ENCODE measurements at regions not wholly inside any gene's neighbourhood (a gene's known extent, or its start where the extent isn't known, plus 50 kb on each side); places are given as distances from the start of the nearest gene placed in this dataset.

- Histone ChIP-seq H3K9me3 (no peaks in the 10 kb centered on the region), H3K27me3 (replicated peaks in 1 of 2; ENCODE audit: control insufficient read depth in 2 of 2, extremely low read depth in 1 of 2, insufficient read depth in 2 of 2, low read length in 1 of 2) (no peaks in the 10 kb centered on the region), H3K4me1 (ENCODE audit: control insufficient read depth in 1 of 2, extremely low read depth in 1 of 2, insufficient read depth in 2 of 2, low read length in 2 of 2) (no peaks in the 10 kb centered on the region), H3K4me3 (ENCODE audit: control insufficient read depth in 1 of 2, extremely low read depth in 1 of 2, low read length in 1 of 2) (no peak overlapping the region), H3K27ac (ENCODE audit: low read length) (no peak overlapping the region), H3K36me3 (ENCODE audit: control insufficient read depth in 2 of 2, extremely low read depth in 1 of 2, insufficient read depth in 1 of 2, low read length in 1 of 2) (no peaks in the 10 kb centered on the region)
- H3K36me3 Mint-ChIP-seq = no peaks in the 10 kb centered on the region
- no CpG with 5 or more reads among the region's 3 CpGs for WGBS (ENCODE audit: insufficient coverage)
- no peak overlapping the region for H3K4me3 Mint-ChIP-seq
- H3K27ac Mint-ChIP-seq = no peak overlapping the region
- CTCF ChIA-PET = no interaction called here
- H3K4me1 Mint-ChIP-seq = no peaks in the 10 kb centered on the region
- no peaks in the 10 kb centered on the region for H3K27me3 Mint-ChIP-seq
- no peak for DNase-seq
- POLR2A ChIA-PET = no interaction called here
- no peak for ATAC-seq (replicated peaks in 1 of 4)
- peaks cover 0 to 4% (median 0%) of the 10 kb centered on the region in 3 donors for H3K9me3 Mint-ChIP-seq
These were observed 368.5 kb downstream of the GPM6A start for GRCh38 chr4:175443547-175443946.

- no peak overlapping the region for H3K4me3 Mint-ChIP-seq
- no peak for DNase-seq
- H3K27me3 Mint-ChIP-seq = no peaks in the 10 kb centered on the region
- Histone ChIP-seq H3K27me3 (replicated peaks in 1 of 2; ENCODE audit: control insufficient read depth in 2 of 2, extremely low read depth in 1 of 2, insufficient read depth in 2 of 2, low read length in 1 of 2) (no peaks in the 10 kb centered on the region), H3K27ac (ENCODE audit: low read length) (no peak overlapping the region), H3K4me1 (ENCODE audit: control insufficient read depth in 1 of 2, extremely low read depth in 1 of 2, insufficient read depth in 2 of 2, low read length in 2 of 2) (no peaks in the 10 kb centered on the region), H3K9me3 (no peaks in the 10 kb centered on the region), H3K4me3 (ENCODE audit: control insufficient read depth in 1 of 2, extremely low read depth in 1 of 2, low read length in 1 of 2) (no peak overlapping the region), H3K36me3 (ENCODE audit: control insufficient read depth in 2 of 2, extremely low read depth in 1 of 2, insufficient read depth in 1 of 2, low read length in 1 of 2) (no peaks in the 10 kb centered on the region)
- ChIA-PET POLR2A (no interaction called here), CTCF (no interaction called here)
- ATAC-seq (replicated peaks in 1 of 4) = no peak
- WGBS (ENCODE audit: insufficient coverage) = no CpG with 5 or more reads among the region's 4 CpGs
- peaks cover 0 to 6% (median 0%) of the 10 kb centered on the region in 3 donors for H3K9me3 Mint-ChIP-seq
- H3K27ac Mint-ChIP-seq = no peak overlapping the region
- H3K4me1 Mint-ChIP-seq = no peaks in the 10 kb centered on the region
- no peaks in the 10 kb centered on the region for H3K36me3 Mint-ChIP-seq
These were observed 367.6 kb downstream of the GPM6A start for GRCh38 chr4:175444512-175444911.

DNA sequence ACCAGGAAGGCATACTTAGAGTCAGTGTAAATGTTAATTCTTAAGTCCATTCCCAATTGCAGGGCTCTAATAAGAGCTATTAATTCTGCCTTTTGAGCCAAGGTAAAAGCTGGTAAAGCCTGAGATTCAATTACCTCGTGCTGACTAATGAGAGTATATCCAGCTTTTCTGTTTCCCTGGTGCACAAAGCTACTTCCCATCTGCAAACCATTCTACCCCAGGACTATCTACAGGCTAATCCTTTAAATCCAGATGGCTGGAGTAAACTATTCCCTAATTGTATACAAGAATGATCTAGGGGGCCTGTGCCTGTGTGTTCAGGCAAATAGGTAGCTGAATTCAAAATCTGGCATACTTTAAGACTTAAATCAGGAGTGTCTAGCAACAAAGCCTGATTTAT is 365.0 kb downstream of the GPM6A start:
- Histone ChIP-seq H3K4me1 (ENCODE audit: control insufficient read depth in 1 of 2, extremely low read depth in 1 of 2, insufficient read depth in 2 of 2, low read length in 2 of 2) (no peaks in the 10 kb centered on the region), H3K36me3 (ENCODE audit: control insufficient read depth in 2 of 2, extremely low read depth in 1 of 2, insufficient read depth in 1 of 2, low read length in 1 of 2) (no peaks in the 10 kb centered on the region), H3K9me3 (no peaks in the 10 kb centered on the region), H3K27ac (ENCODE audit: low read length) (no peak overlapping the region), H3K27me3 (replicated peaks in 1 of 2; ENCODE audit: control insufficient read depth in 2 of 2, extremely low read depth in 1 of 2, insufficient read depth in 2 of 2, low read length in 1 of 2) (no peaks in the 10 kb centered on the region), H3K4me3 (ENCODE audit: control insufficient read depth in 1 of 2, extremely low read depth in 1 of 2, low read length in 1 of 2) (no peak overlapping the region)
- 0% methylated on average over 1 of the region's 1 CpG for WGBS (ENCODE audit: insufficient coverage)
- POLR2A ChIA-PET = no interaction called here
- DNase-seq (no peak), ATAC-seq (replicated peaks in 1 of 4) (no peak)
- H3K27me3 Mint-ChIP-seq = peaks cover 0 to 3% of the 10 kb centered on the region in 2 donors
- no peaks in the 10 kb centered on the region for H3K36me3 Mint-ChIP-seq
- H3K27ac Mint-ChIP-seq = no peak overlapping the region
- CTCF ChIA-PET = no interaction called here
- H3K9me3 Mint-ChIP-seq = peaks cover 0 to 5% (median 4%) of the 10 kb centered on the region in 3 donors
- no peak overlapping the region for H3K4me3 Mint-ChIP-seq
- no peaks in the 10 kb centered on the region for H3K4me1 Mint-ChIP-seq

DNA sequence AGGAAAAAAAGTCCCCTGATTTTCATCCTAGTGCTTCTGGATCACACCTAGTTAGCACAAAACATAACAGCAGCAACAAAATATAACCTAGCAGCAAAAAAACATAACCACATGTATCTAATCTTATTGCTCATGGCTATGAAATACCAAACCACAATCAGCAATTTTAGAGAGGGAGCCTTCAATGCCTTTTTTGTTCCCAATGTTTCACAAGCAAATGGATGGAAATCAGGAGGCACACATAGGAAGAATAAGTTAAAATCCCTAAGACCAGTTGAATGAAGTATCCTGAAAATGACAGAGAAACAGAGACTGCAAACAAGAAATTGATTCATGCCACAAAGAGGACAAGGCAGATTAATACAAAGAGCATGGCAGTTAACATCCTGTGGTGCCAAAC is 361.6 kb downstream of the GPM6A start:
- CTCF ChIA-PET = no interaction called here
- Mint-ChIP-seq H3K4me1 (no peaks in the 10 kb centered on the region), H3K36me3 (no peaks in the 10 kb centered on the region), H3K27ac (no peak overlapping the region), H3K27me3 (peaks cover 0 to 3% of the 10 kb centered on the region in 2 donors), H3K4me3 (no peak overlapping the region), H3K9me3 (peaks cover 0 to 5% (median 2%) of the 10 kb centered on the region in 3 donors)
- no peaks in the 10 kb centered on the region for H3K36me3 ChIP-seq (ENCODE audit: control insufficient read depth in 2 of 2, extremely low read depth in 1 of 2, insufficient read depth in 1 of 2, low read length in 1 of 2)
- POLR2A ChIA-PET = no interaction called here
- H3K9me3 ChIP-seq = no peaks in the 10 kb centered on the region
- H3K4me3 ChIP-seq (ENCODE audit: control insufficient read depth in 1 of 2, extremely low read depth in 1 of 2, low read length in 1 of 2) = no peak overlapping the region
- no peak for DNase-seq
- H3K27ac ChIP-seq (ENCODE audit: low read length) = no peak overlapping the region
- no peaks in the 10 kb centered on the region for H3K4me1 ChIP-seq (ENCODE audit: control insufficient read depth in 1 of 2, extremely low read depth in 1 of 2, insufficient read depth in 2 of 2, low read length in 2 of 2)
- H3K27me3 ChIP-seq (replicated peaks in 1 of 2; ENCODE audit: control insufficient read depth in 2 of 2, extremely low read depth in 1 of 2, insufficient read depth in 2 of 2, low read length in 1 of 2) = no peaks in the 10 kb centered on the region
- no peak for ATAC-seq (replicated peaks in 1 of 4)

- Histone ChIP-seq H3K4me3 (ENCODE audit: control insufficient read depth in 1 of 2, extremely low read depth in 1 of 2, low read length in 1 of 2) (no peak overlapping the region), H3K36me3 (ENCODE audit: control insufficient read depth in 2 of 2, extremely low read depth in 1 of 2, insufficient read depth in 1 of 2, low read length in 1 of 2) (no peaks in the 10 kb centered on the region), H3K27me3 (replicated peaks in 1 of 2; ENCODE audit: control insufficient read depth in 2 of 2, extremely low read depth in 1 of 2, insufficient read depth in 2 of 2, low read length in 1 of 2) (no peaks in the 10 kb centered on the region), H3K27ac (ENCODE audit: low read length) (no peak overlapping the region), H3K9me3 (no peaks in the 10 kb centered on the region), H3K4me1 (ENCODE audit: control insufficient read depth in 1 of 2, extremely low read depth in 1 of 2, insufficient read depth in 2 of 2, low read length in 2 of 2) (no peaks in the 10 kb centered on the region)
- ChIA-PET POLR2A (no interaction called here), CTCF (no interaction called here)
- ATAC-seq (replicated peaks in 1 of 4) (no peak), DNase-seq (no peak)
- Mint-ChIP-seq H3K27me3 (peaks cover 0 to 3% of the 10 kb centered on the region in 2 donors), H3K27ac (no peak overlapping the region), H3K9me3 (peaks cover 0 to 5% (median 2%) of the 10 kb centered on the region in 3 donors), H3K4me3 (no peak overlapping the region), H3K4me1 (no peaks in the 10 kb centered on the region), H3K36me3 (no peaks in the 10 kb centered on the region)
- WGBS (ENCODE audit: insufficient coverage) = 70% methylated on average over 2 of the region's 8 CpGs
These were observed 360.7 kb downstream of the GPM6A start for GRCh38 chr4:175451238-175451965.

- POLR2A ChIA-PET = no interaction called here
These were observed 358.6 kb downstream of the GPM6A start for GRCh38 chr4:175453456-175453855.

DNA sequence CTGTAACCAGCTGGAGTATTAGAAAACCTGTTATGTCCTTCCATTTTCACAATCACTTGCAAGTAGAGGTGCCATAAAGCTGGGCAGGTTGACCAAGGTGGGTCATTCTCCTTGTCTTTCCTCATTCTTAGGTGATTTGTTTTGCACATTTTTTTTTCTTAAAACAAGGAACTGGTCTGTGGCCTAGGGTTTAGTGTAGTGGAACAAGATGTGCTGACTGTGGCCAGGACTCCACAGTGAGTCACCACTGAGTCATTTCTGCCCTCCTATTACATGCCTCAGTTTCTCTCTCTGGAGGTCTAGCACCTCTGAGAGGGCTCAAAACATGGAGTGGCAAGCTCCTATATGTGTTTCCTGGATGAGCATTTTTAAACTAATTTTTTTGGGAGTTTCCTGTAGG is 355.9 kb downstream of the GPM6A start:
- no peak overlapping the region for H3K27ac Mint-ChIP-seq
- H3K27ac ChIP-seq (ENCODE audit: low read length) = no peak overlapping the region

More at GRCh38 chr4:175453456-175453855, 358.6 kb downstream of the GPM6A start:
- Histone ChIP-seq H3K27ac (ENCODE audit: low read length) (no peak overlapping the region), H3K4me3 (ENCODE audit: control insufficient read depth in 1 of 2, extremely low read depth in 1 of 2, low read length in 1 of 2) (no peak overlapping the region), H3K9me3 (no peaks in the 10 kb centered on the region), H3K4me1 (ENCODE audit: control insufficient read depth in 1 of 2, extremely low read depth in 1 of 2, insufficient read depth in 2 of 2, low read length in 2 of 2) (no peaks in the 10 kb centered on the region), H3K27me3 (replicated peaks in 1 of 2; ENCODE audit: control insufficient read depth in 2 of 2, extremely low read depth in 1 of 2, insufficient read depth in 2 of 2, low read length in 1 of 2) (no peaks in the 10 kb centered on the region), H3K36me3 (ENCODE audit: control insufficient read depth in 2 of 2, extremely low read depth in 1 of 2, insufficient read depth in 1 of 2, low read length in 1 of 2) (no peaks in the 10 kb centered on the region)
- no peak overlapping the region for H3K27ac Mint-ChIP-seq
- CTCF ChIA-PET = no interaction called here
- 25% methylated on average over 1 of the region's 2 CpGs for WGBS (ENCODE audit: insufficient coverage)
- peaks cover 0 to 3% of the 10 kb centered on the region in 2 donors for H3K27me3 Mint-ChIP-seq
- DNase-seq (no peak), ATAC-seq (replicated peaks in 1 of 4) (no peak)
- H3K9me3 Mint-ChIP-seq = peaks cover 0 to 10% (median 2%) of the 10 kb centered on the region in 3 donors
- no peaks in the 10 kb centered on the region for H3K36me3 Mint-ChIP-seq
- no peak overlapping the region for H3K4me3 Mint-ChIP-seq
- no peaks in the 10 kb centered on the region for H3K4me1 Mint-ChIP-seq

More for the DNA sequence above, 355.9 kb downstream of the GPM6A start:
- no peaks in the 10 kb centered on the region for H3K4me1 ChIP-seq (ENCODE audit: control insufficient read depth in 1 of 2, extremely low read depth in 1 of 2, insufficient read depth in 2 of 2, low read length in 2 of 2)
- H3K9me3 Mint-ChIP-seq = peaks cover 0 to 5% (median 0%) of the 10 kb centered on the region in 3 donors
- no peaks in the 10 kb centered on the region for H3K9me3 ChIP-seq
- no peak overlapping the region for H3K4me3 ChIP-seq (ENCODE audit: control insufficient read depth in 1 of 2, extremely low read depth in 1 of 2, low read length in 1 of 2)
- no peaks in the 10 kb centered on the region for H3K27me3 Mint-ChIP-seq
- ChIA-PET CTCF (interaction anchor here in 1 of 2 donors (1.0 kb wide), 1 partner anchor 8 kb away, joined by 6 read pairs; no protein-coding TSS in a partner anchor), POLR2A (no interaction called here)
- no peaks in the 10 kb centered on the region for H3K36me3 Mint-ChIP-seq
- ATAC-seq (replicated peaks in 1 of 4) (no peak), DNase-seq (no peak)
- H3K4me1 Mint-ChIP-seq = no peaks in the 10 kb centered on the region
- H3K36me3 ChIP-seq (ENCODE audit: control insufficient read depth in 2 of 2, extremely low read depth in 1 of 2, insufficient read depth in 1 of 2, low read length in 1 of 2) = no peaks in the 10 kb centered on the region
- no peaks in the 10 kb centered on the region for H3K27me3 ChIP-seq (replicated peaks in 1 of 2; ENCODE audit: control insufficient read depth in 2 of 2, extremely low read depth in 1 of 2, insufficient read depth in 2 of 2, low read length in 1 of 2)
- no peak overlapping the region for H3K4me3 Mint-ChIP-seq
